ENCODE measurements at regions not wholly inside any gene's neighbourhood (a gene's known extent, or its start where the extent isn't known, plus 50 kb on each side); places are given as distances from the start of the nearest gene placed in this dataset.
A peak's percentile ranks its signal among the peaks of the same experiment; 100 is the strongest.

- no peak for DNase-seq (ENCODE audit: low spot score)
These were observed 210.7 kb upstream of the DMRT1 start for GRCh38 chr9:630817-631216.

DNA sequence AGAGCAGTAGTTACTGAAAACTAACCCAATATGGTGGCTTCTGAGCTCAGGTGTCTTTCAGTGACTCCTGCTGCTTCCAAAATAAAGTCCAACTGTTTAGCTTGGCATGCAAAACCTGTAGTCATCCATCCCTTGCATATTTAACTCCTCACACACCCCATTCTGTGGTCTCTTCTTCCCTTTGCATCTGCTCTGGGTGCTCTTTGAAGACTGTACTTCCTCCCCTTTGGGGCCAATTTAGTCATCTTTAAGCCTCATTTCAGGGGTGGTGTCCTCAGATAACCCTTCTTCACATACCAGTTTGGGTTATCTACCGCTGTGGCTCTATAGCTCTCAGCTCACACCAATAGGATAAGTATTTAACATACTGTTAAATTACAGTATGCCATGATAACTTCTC lies 209.9 kb upstream of the DMRT1 start:
- no peak for DNase-seq (ENCODE audit: low spot score)

- no peak for DNase-seq (ENCODE audit: low spot score)
These were observed 208.0 kb upstream of the DMRT1 start for GRCh38 chr9:633461-633860.

- no peak for DNase-seq (ENCODE audit: low spot score)
These were observed 204.4 kb upstream of the DMRT1 start for GRCh38 chr9:636931-637591.

GRCh38 chr9:638152-638551 lies 203.3 kb upstream of the DMRT1 start:
- DNase-seq (ENCODE audit: low spot score) = no peak

- no peak for DNase-seq (ENCODE audit: low spot score)
These were observed 199.5 kb upstream of the DMRT1 start for GRCh38 chr9:642014-642413.

- no peak for DNase-seq (ENCODE audit: low spot score)
These were observed 197.5 kb upstream of the DMRT1 start for GRCh38 chr9:643966-644365.

DNA sequence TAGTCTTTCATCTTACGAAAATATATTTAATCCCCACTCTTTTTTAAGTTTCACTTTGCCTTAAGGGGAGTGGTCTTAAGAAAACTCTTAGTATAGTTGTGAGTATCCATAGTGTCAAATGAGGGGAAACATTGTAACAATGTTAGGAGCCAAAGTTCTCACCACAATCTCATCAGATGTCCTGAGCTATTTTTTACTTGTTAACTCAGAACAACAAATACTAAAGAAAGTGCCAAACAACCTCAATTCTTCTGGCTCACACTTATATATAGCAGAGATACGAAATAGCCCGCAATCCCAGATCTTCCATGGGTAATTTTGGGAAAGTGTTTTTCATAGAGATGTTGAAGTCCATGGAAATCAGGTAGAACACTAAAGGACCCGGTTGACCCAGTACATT lies 194.0 kb upstream of the DMRT1 start:
- DNase-seq (ENCODE audit: low spot score) = no peak

- no peak for DNase-seq (ENCODE audit: low spot score)
These were observed 192.1 kb upstream of the DMRT1 start for GRCh38 chr9:649128-650074.

- DNase-seq (ENCODE audit: low spot score) = peak; percentile 6
These were observed 191.1 kb upstream of the DMRT1 start for GRCh38 chr9:650362-650761.

GRCh38 chr9:651371-651770 lies 190.1 kb upstream of the DMRT1 start:
- DNase-seq (ENCODE audit: low spot score) = no peak

GRCh38 chr9:652914-653313 lies 188.6 kb upstream of the DMRT1 start:
- no peak for DNase-seq (ENCODE audit: low spot score)

GRCh38 chr9:653421-653820 lies 188.1 kb upstream of the DMRT1 start:
- no peak for DNase-seq (ENCODE audit: low spot score)

GRCh38 chr9:653856-654387 lies 187.6 kb upstream of the DMRT1 start:
- DNase-seq (ENCODE audit: low spot score) = no peak

GRCh38 chr9:655875-656274 lies 185.6 kb upstream of the DMRT1 start:
- DNase-seq (ENCODE audit: low spot score) = no peak

DNA sequence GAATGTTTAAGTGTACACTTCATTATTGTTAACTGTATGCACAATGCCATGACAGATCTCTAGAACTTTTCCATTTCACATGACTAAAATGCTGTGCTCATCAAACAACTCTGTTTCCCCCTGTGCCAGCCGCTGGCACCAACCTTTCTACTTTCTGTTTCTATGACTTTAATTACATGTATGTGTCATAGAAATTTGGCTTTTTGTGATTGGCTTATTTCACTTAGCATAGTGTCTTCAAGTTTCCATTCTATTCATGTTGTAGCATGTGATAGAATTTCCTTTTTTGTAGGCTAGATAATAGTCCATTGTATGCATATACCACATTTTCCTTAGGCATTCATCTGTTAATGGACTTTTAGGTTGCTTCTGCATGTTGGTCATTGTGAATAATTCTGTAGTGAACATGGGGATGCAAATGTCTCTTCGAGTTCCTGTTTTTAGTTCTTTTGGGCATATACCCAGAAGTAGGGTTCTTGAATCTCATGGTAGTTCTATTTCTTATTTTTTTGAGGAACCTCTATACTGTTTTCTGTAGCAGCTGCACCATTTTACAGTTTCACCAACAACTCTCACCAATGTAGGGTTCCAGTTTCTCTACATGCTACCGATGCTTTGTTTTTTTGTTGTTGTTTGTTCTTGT lies 184.4 kb upstream of the DMRT1 start:
- no peak for DNase-seq (ENCODE audit: low spot score)

GRCh38 chr9:659286-659685 lies 182.2 kb upstream of the DMRT1 start:
- no peak for DNase-seq (ENCODE audit: low spot score)

DNA sequence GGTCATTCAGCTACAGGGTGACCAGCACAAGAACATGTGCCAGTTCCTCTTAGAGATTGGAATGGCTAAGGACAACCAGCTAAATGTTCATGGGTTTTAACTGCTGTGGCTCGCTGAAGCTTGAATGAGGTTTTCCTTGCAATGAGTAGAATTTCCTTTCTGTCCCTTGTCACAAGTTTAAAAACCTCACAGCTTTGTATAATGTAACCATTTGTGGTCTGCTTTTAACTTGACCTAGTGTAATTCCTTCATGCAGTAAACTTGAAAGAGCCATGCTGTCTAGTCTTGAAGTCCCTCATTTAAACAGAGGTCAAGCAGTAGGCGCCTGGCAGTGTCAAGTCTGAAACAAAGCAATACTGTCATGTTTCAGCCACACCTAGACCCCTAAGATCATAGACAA lies 181.3 kb upstream of the DMRT1 start:
- no peak for DNase-seq (ENCODE audit: low spot score)

- DNase-seq (ENCODE audit: low spot score) = no peak
These were observed 178.0 kb upstream of the DMRT1 start for GRCh38 chr9:663541-663940.

DNA sequence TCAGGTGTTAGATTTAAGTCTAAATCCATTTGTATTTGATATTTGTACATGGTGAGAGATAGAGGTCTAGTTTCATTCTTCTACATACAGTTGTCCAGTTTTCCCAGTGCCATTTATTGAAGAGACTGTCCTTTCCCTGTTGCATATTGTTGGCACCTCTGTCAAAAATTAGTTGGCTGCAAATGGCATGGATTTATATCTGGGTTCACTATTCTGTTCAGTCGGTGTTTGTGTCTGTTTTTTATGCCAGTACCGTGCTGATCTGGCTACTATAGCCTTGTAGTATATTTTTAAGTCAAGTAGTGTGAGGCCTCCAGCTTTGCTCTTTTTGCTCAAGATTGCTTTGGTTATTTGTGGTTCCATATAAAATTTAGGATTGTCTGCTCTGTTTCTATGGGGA lies 176.2 kb upstream of the DMRT1 start:
- no peak for DNase-seq (ENCODE audit: low spot score)

DNA sequence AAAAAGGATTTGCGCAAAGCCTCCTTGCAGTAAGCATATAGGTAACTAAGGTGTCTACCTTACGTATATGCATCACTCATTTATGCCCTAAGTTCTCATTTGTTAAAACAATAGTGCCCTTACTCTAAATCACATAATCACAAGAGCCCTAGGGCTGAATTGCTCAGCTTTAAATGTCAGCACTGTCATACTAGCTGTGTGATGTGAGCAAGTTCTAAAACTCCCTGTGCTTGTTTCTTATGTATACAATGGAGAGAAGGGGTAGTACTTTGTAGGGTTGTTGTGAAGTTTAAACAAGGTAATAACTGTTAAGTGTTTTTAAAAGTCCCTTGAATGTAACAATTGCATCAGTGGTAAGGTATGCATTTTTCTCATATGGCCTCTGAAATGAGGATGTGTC lies 169.5 kb upstream of the DMRT1 start:
- no peak for DNase-seq (ENCODE audit: low spot score)

GRCh38 chr9:672851-673250 lies 168.6 kb upstream of the DMRT1 start:
- DNase-seq (ENCODE audit: low spot score) = no peak
